LNCAP (cell line): ENCODE measurements at regions not wholly inside any gene's neighbourhood (a gene's known extent, or its start where the extent isn't known, plus 50 kb on each side); places are given as distances from the start of the nearest gene placed in this dataset.

Experiments used
- CTCF ChIP-seq: fragments of 450-650 bp; IDR thresholded peaks from 2 replicates; pipeline ENCODE4 v1.5.1; 2017; ENCODE audit warnings: mild to moderate bottlenecking

DNA sequence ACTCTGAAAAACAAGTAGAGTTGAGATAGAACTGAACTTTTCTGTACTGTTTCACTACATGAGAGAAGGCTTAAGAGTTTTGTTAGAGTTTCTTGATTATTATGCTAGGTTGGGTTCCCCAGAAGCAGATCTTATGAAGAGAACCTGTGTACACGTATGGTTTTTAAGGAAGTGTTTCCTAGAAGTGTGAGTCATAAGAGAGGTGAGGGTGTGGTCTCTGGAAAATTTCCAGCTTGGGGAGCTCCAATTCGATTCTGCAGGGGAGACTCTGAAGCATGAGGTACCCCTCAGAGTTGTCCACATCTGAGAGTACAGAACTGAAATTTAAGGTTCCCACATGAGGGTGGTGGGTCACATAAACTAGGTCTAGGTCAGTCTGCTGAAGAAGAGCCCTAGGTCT is 83.3 kb upstream of the MAP2 start:
- no peak for TF ChIP-seq CTCF

GRCh38 chr2:209344349-209344748 is 79.5 kb upstream of the MAP2 start:
- no peak for TF ChIP-seq CTCF

DNA sequence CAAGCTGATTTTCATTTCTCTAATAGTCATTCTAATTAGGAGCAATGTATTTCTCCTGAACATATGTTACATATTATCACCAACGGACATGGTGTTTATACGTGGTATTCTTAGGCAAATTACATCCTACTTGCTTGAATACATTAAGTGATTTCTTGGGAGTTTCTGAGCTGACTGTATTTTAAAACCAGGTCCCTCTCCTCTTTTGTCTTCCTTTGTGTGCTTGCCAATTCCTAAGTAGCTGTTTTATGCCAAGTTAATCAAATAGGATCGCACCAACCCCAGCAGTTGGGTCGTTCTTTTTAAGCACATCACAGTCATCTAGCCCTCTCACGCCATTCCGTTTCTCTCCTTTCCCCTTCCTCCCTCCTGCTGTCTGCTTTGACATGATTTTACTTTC is 75.4 kb upstream of the MAP2 start:
- no peak for TF ChIP-seq CTCF

- TF ChIP-seq CTCF, result no peak
Observed at GRCh38 chr2:209351636-209352035, 72.2 kb upstream of the MAP2 start.

DNA sequence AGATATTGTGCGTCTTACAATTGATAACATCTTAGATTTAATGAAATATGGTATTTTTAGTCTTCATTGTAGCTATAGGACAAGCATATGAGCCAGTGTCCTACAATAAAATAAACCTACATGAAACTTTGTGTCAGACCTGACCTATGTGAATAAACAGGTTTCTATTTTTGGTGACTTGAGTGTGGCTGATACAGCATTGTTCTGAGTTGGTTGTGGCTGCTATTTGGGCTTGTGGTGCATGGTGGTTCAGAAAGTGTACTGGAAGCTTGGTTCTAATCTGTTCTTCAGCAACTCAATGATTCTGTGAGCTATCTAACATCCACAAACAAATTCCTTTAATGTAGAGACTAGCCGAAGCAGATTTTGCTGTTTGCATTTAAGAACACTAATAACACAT is 64.9 kb upstream of the MAP2 start:
- TF ChIP-seq CTCF, result no peak

DNA sequence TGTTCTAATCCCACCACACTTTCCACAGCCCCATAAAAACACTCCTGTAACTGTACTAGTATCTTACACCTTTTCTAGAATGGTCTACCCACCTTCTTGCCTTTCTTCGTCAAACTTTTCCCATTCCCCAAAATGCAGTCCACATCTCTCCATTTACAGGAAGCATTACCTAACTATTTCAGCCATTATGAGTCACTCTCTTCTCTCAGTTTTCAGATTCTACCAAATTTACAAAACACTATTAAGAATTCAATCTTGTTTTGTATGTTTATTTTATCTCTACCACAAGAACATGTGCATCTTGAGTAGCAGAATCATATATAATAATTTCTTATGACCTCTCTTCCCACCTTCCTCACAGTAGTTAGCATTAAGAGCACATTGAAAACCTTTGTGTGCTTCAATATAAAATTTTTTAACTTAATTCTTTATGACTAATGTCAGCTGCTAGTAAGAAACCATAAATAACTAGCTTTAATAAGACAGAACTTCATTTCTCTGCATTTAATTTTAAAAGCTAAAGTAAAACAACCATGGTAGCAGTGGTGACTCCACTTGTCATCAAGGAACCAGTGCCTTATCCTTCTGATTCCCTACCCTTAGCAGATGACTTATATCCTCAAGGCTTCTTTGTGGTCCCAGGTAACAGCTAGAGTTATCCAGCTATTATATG is 56.6 kb upstream of the MAP2 start:
- no peak for TF ChIP-seq CTCF

GRCh38 chr2:209368406-209368805 is 55.4 kb upstream of the MAP2 start:
- TF ChIP-seq CTCF, result no peak

DNA sequence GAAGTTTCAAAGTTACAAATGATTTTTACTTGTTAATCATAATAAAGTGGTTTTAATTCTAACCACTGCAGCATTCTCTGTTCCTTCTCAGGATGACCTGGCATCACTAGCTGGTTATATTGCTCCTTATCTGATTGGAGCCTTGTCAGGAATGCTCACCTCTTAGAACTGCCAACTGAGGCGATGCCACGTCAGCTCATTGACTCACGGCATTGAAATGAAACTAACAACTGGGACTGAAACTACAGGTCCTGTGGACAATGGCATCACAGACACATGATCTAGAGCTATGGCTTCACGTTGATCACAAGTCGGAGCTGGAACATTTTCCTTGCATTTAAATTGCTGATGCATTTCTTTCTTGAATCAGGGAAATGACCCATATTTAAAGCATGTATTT is 54.9 kb upstream of the MAP2 start:
- no peak for TF ChIP-seq CTCF
